ENCODE measurements at regions not wholly inside any gene's neighbourhood (a gene's known extent, or its start where the extent isn't known, plus 50 kb on each side); places are given as distances from the start of the nearest gene placed in this dataset.

- Histone ChIP-seq H3K27me3 (ENCODE audit: control insufficient read depth in 4 of 4, insufficient read depth in 4 of 4, low read length in 3 of 4) (peaks cover 3 to 19% (median 13%) of the 10 kb centered on the region in 4 donors), H3K9me3 (ENCODE audit: control insufficient read depth in 4 of 4, low read length in 3 of 4) (peaks cover 0 to 5% (median 0%) of the 10 kb centered on the region in 4 donors), H3K4me3 (ENCODE audit: low read depth in 1 of 3, low read length in 3 of 3) (no peak overlapping the region), H3K9ac (ENCODE audit: low read depth in 1 of 2, low read length in 2 of 2) (no peak overlapping the region), H3K27ac (ENCODE audit: low read depth in 1 of 2, low read length in 2 of 2) (no peak overlapping the region), H3K36me3 (ENCODE audit: control insufficient read depth in 4 of 4, insufficient read depth in 3 of 4, low read depth in 1 of 4, low read length in 3 of 4) (no peaks in the 10 kb centered on the region), H3K4me1 (ENCODE audit: control insufficient read depth in 4 of 4, insufficient read depth in 4 of 4, low read length in 3 of 4) (no peaks in the 10 kb centered on the region)
- WGBS = 17% methylated on average over 19 of the region's 19 CpGs
- DNase-seq (ENCODE audit: low spot score) = no peak
- TF ChIP-seq TAF1 (conservative IDR thresholded peaks at IDR 0.05) = no peak
- TF ChIP-seq HNF4A (conservative IDR thresholded peaks at IDR 0.05) = no peak
- TF ChIP-seq, protein P1, sequence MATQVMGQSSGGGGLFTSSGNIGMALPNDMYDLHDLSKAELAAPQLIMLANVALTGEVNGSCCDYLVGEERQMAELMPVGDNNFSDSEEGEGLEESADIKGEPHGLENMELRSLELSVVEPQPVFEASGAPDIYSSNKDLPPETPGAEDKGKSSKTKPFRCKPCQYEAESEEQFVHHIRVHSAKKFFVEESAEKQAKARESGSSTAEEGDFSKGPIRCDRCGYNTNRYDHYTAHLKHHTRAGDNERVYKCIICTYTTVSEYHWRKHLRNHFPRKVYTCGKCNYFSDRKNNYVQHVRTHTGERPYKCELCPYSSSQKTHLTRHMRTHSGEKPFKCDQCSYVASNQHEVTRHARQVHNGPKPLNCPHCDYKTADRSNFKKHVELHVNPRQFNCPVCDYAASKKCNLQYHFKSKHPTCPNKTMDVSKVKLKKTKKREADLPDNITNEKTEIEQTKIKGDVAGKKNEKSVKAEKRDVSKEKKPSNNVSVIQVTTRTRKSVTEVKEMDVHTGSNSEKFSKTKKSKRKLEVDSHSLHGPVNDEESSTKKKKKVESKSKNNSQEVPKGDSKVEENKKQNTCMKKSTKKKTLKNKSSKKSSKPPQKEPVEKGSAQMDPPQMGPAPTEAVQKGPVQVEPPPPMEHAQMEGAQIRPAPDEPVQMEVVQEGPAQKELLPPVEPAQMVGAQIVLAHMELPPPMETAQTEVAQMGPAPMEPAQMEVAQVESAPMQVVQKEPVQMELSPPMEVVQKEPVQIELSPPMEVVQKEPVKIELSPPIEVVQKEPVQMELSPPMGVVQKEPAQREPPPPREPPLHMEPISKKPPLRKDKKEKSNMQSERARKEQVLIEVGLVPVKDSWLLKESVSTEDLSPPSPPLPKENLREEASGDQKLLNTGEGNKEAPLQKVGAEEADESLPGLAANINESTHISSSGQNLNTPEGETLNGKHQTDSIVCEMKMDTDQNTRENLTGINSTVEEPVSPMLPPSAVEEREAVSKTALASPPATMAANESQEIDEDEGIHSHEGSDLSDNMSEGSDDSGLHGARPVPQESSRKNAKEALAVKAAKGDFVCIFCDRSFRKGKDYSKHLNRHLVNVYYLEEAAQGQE (IDR thresholded peaks at IDR 0.05) = no peak
- no peak for TF ChIP-seq YY1 (IDR thresholded peaks at IDR 0.05)
- TF ChIP-seq JUND (IDR thresholded peaks at IDR 0.05) = no peak
- TF ChIP-seq SP1 (IDR thresholded peaks at IDR 0.05) = no peak
- TF ChIP-seq ATF3 (IDR thresholded peaks at IDR 0.05) = no peak
- no peak for TF ChIP-seq RXRA (IDR thresholded peaks at IDR 0.05)
- TF ChIP-seq, protein P2, sequence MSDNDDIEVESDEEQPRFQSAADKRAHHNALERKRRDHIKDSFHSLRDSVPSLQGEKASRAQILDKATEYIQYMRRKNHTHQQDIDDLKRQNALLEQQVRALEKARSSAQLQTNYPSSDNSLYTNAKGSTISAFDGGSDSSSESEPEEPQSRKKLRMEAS (IDR thresholded peaks at IDR 0.05) = no peak
- TF ChIP-seq ZBTB33 (IDR thresholded peaks at IDR 0.05) = no peak
These were observed 120.4 kb upstream of the ZNF184 start for GRCh38 chr6:27593200-27593818.

DNA sequence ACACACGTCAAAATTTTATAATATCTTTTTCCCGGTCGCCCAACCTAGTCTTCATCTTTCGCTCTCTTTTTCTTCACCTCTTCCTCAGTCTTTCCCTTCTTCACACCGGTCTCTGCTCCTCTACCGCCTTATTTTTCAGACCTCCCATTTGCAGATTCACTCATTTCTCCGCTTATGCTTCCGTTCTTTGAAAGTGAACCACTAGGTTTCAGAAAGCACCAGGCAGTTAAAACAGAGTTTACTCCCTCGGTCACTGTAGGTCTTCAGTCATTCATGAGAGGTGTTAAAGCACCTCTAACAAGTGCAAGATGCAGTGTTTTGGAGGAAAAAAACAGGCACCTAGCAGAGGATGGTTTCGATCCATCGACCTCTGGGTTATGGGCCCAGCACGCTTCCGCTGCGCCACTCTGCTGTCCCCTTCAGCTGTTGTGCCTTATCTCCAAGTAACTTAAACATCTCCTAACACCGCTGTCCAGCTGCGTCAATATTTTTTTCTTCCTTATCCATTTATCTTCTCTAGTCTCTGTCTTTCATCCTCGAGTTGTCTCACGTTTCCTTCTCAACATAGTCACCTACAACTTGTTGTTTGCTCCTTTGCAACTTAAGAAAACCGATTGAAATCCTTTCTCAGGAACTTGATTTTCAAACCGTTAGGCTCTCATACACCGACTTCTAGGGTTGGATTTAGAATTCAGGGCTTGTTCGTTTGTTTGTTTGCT lies 119.7 kb upstream of the ZNF184 start:
- H3K36me3 ChIP-seq (ENCODE audit: control insufficient read depth in 4 of 4, insufficient read depth in 3 of 4, low read depth in 1 of 4, low read length in 3 of 4) = no peaks in the 10 kb centered on the region
- H3K27ac ChIP-seq (ENCODE audit: low read depth in 1 of 2, low read length in 2 of 2) = no peak overlapping the region
- WGBS = 5% methylated on average over 22 of the region's 22 CpGs
- no peaks in the 10 kb centered on the region for H3K4me1 ChIP-seq (ENCODE audit: control insufficient read depth in 4 of 4, insufficient read depth in 4 of 4, low read length in 3 of 4)
- peak; percentile 86 for TF ChIP-seq ATF3 (IDR thresholded peaks at IDR 0.05)
- TF ChIP-seq RXRA (IDR thresholded peaks at IDR 0.05) = no peak
- peak; percentile 53 for DNase-seq (ENCODE audit: low spot score)
- H3K4me3 ChIP-seq (ENCODE audit: low read depth in 1 of 3, low read length in 3 of 3) = no peak overlapping the region
- H3K9ac ChIP-seq (ENCODE audit: low read depth in 1 of 2, low read length in 2 of 2) = no peak overlapping the region
- H3K27me3 ChIP-seq (ENCODE audit: control insufficient read depth in 4 of 4, insufficient read depth in 4 of 4, low read length in 3 of 4) = peaks cover 3 to 19% (median 11%) of the 10 kb centered on the region in 4 donors
- peaks cover 0 to 5% (median 0%) of the 10 kb centered on the region in 4 donors for H3K9me3 ChIP-seq (ENCODE audit: control insufficient read depth in 4 of 4, low read length in 3 of 4)
